Activated CD8-positive, alpha-beta T cell treated with anti-CD3 and anti-CD28 coated beads, Interleukin-2, amount 10 ng/mL, durations not matched to agents 7 days and 5 days (primary cell): ENCODE measurements at regions not wholly inside any gene's neighbourhood (a gene's known extent, or its start where the extent isn't known, plus 50 kb on each side); places are given as distances from the start of the nearest gene placed in this dataset.

ENCODE experiments used
- ATAC-seq: fragments of 150-1000 bp; cut with Tn5 transposase; one replicate; pipeline ENCODE4 v1.10.0; 2021; ENCODE audit warnings: moderate library complexity
- CTCF ChIA-PET: fragments of 350-600 bp; sonication (Branson Sonifier 250); formaldehyde crosslinking; loops from one replicate; lab custom pipeline; 2021; ENCODE audit warnings: antibody characterized with exemption; lab: Charles Lee
- POLR2A ChIA-PET: fragments of 350-600 bp; sonication (Branson Sonifier 250); formaldehyde crosslinking; loops from one replicate; lab custom pipeline; 2021; ENCODE audit warnings: antibody characterized with exemption; lab: Charles Lee
- DNase-seq: peaks from one replicate; pipeline ENCODE4 v3.0.0-alpha.2; 2020
- H3K27ac Mint-ChIP-seq: one replicate; pipeline ENCODE4 v1.8.0; 2021; ENCODE audit warnings: mild to moderate bottlenecking, mixed read lengths
- H3K27me3 Mint-ChIP-seq: one replicate; pipeline ENCODE4 v1.8.0; 2021; ENCODE audit warnings: low read depth, mixed read lengths
- H3K36me3 Mint-ChIP-seq: one replicate; pipeline ENCODE4 v1.8.0; 2021; ENCODE audit warnings: low read depth, mixed read lengths
- H3K4me1 Mint-ChIP-seq: one replicate; pipeline ENCODE4 v1.8.0; 2021; ENCODE audit warnings: low read depth, mixed read lengths
- H3K4me3 Mint-ChIP-seq: one replicate; pipeline ENCODE4 v1.8.0; 2021; ENCODE audit warnings: mild to moderate bottlenecking, mixed read lengths
- H3K9me3 Mint-ChIP-seq: one replicate; pipeline ENCODE4 v1.8.0; 2022; ENCODE audit warnings: mixed read lengths; ENCODE audit not compliant: insufficient read depth

DNA sequence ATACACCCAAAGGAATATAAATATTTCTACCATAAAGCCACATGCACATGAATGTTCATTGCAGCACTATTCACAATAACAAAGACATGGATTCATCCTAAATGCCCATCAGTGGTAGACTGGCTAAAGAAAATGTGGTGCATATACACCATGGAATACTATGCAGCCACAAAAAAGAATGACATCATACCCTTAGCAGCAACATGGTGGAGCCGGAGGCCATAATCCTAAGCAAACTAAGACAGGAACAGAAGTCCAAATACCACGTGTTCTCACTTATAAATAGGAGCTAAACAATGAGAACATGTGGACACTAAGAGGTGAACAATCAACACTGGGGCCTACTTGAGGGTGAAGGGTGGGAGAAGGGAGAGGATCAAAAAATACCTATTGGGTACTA lies 198.5 kb downstream of the BMP4 start:
- Mint-ChIP-seq H3K36me3 (no peaks in the 10 kb centered on the region), H3K4me3 (no peak overlapping the region)
- no peak for ATAC-seq

GRCh38 chr14:53757732-53758131 lies 198.9 kb downstream of the BMP4 start:
- H3K4me1 Mint-ChIP-seq, result no peaks in the 10 kb centered on the region
- no peak for DNase-seq
- H3K4me3 Mint-ChIP-seq, result no peak overlapping the region
- ChIA-PET POLR2A (no interaction called here), CTCF (no interaction called here)
- no peaks in the 10 kb centered on the region for H3K36me3 Mint-ChIP-seq
- no peaks in the 10 kb centered on the region for H3K9me3 Mint-ChIP-seq
- ATAC-seq, result no peak
- no peak overlapping the region for H3K27ac Mint-ChIP-seq
- H3K27me3 Mint-ChIP-seq, result no peaks in the 10 kb centered on the region

More for the DNA sequence above, 198.5 kb downstream of the BMP4 start:
- H3K9me3 Mint-ChIP-seq, result no peaks in the 10 kb centered on the region
- no peak overlapping the region for H3K27ac Mint-ChIP-seq
- ChIA-PET CTCF (no interaction called here), POLR2A (no interaction called here)
- no peaks in the 10 kb centered on the region for H3K27me3 Mint-ChIP-seq
- DNase-seq, result no peak
- H3K4me1 Mint-ChIP-seq, result no peaks in the 10 kb centered on the region

- no peak for ATAC-seq
- Mint-ChIP-seq H3K9me3 (no peaks in the 10 kb centered on the region), H3K4me3 (no peak overlapping the region), H3K27me3 (no peaks in the 10 kb centered on the region), H3K36me3 (no peaks in the 10 kb centered on the region), H3K4me1 (no peaks in the 10 kb centered on the region), H3K27ac (no peak overlapping the region)
- POLR2A ChIA-PET, result no interaction called here
- CTCF ChIA-PET, result no interaction called here
- no peak for DNase-seq
These were observed 205.0 kb downstream of the BMP4 start for GRCh38 chr14:53751650-53752049.

- H3K4me1 Mint-ChIP-seq, result no peaks in the 10 kb centered on the region
- ATAC-seq, result no peak
- CTCF ChIA-PET, result no interaction called here
These were observed 207.9 kb downstream of the BMP4 start for GRCh38 chr14:53748691-53749090.

DNA sequence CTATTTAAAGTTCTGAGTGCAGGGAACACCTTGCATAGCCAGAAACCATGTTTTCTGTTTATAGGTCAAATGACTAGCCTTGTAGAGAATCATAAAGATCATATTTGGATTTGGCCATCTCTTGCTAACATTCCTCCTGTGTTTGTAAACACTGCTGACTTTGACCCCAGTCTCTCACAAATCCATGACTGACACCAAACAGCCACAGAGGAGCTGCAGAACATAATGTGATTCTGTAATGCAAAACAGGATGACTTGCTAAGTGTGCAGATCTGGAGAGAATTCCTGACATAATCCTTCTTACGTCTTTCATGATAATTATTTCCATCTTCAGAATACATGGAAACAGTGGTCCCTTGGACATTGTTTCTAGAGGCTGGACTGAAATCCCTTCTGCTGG lies 211.8 kb downstream of the BMP4 start:
- Mint-ChIP-seq H3K36me3 (no peaks in the 10 kb centered on the region), H3K27me3 (no peaks in the 10 kb centered on the region), H3K4me1 (no peaks in the 10 kb centered on the region), H3K27ac (no peak overlapping the region), H3K9me3 (no peaks in the 10 kb centered on the region), H3K4me3 (no peak overlapping the region)
- CTCF ChIA-PET, result interaction anchor here (0.9 kb wide), 1 partner anchor 584 kb away, joined by 3 read pairs; no protein-coding TSS in a partner anchor
- no peak for ATAC-seq
- no peak for DNase-seq
- POLR2A ChIA-PET, result no interaction called here

More at GRCh38 chr14:53748691-53749090, 207.9 kb downstream of the BMP4 start:
- Mint-ChIP-seq H3K27ac (no peak overlapping the region), H3K36me3 (no peaks in the 10 kb centered on the region), H3K27me3 (no peaks in the 10 kb centered on the region), H3K4me3 (no peak overlapping the region), H3K9me3 (no peaks in the 10 kb centered on the region)
- POLR2A ChIA-PET, result no interaction called here
- DNase-seq, result no peak

DNA sequence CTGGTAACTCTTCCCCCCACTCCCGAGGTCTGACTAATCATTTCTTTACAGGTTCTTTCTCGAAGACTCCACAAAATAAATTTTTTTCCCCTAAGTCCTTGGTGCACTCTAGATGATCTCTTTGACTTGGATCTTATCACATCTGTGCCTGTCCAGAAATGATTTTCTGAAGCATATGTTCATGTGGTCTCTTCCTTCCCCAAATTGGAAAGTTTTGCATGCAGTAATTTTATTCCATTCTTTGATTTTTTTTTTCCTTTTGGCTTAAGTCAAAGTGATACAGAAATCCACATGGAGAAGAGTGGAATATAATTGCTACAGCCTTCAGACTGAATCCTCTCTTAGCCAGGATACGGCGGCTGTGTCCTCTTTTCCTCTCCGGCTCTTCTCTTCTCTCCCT lies 213.3 kb downstream of the BMP4 start:
- ChIA-PET POLR2A (no interaction called here), CTCF (no interaction called here)
- Mint-ChIP-seq H3K36me3 (no peaks in the 10 kb centered on the region), H3K4me3 (no peak overlapping the region), H3K27ac (no peak overlapping the region), H3K9me3 (no peaks in the 10 kb centered on the region), H3K27me3 (no peaks in the 10 kb centered on the region), H3K4me1 (no peaks in the 10 kb centered on the region)
- DNase-seq, result no peak
- ATAC-seq, result no peak

DNA sequence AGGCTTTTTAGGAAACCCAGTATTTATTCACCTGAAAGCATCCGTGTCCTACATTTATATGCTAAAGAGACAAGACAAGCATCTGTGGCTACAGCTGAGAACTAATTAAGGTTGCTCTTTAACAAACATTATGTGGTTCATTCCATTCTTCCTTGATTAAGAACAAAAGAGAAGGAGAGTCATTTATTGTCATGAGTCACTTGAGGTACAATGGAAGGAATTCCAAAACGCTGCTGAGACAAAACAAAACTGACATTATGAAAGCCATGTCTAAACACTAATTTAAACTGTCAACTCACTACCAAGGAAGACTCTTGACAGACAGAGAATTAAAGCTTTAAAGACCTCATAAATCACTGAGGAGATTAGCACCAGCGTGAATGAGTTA lies 214.4 kb downstream of the BMP4 start:
- Mint-ChIP-seq H3K36me3 (no peaks in the 10 kb centered on the region), H3K27me3 (no peaks in the 10 kb centered on the region), H3K9me3 (no peaks in the 10 kb centered on the region), H3K4me1 (no peaks in the 10 kb centered on the region), H3K27ac (no peak overlapping the region), H3K4me3 (no peak overlapping the region)
- CTCF ChIA-PET, result no interaction called here
- POLR2A ChIA-PET, result no interaction called here
- DNase-seq (no peak), ATAC-seq (no peak)

GRCh38 chr14:53741479-53742232 lies 215.0 kb downstream of the BMP4 start:
- Mint-ChIP-seq H3K36me3 (no peaks in the 10 kb centered on the region), H3K9me3 (no peaks in the 10 kb centered on the region), H3K4me3 (no peak overlapping the region), H3K27ac (no peak overlapping the region), H3K27me3 (no peaks in the 10 kb centered on the region), H3K4me1 (no peaks in the 10 kb centered on the region)
- ChIA-PET POLR2A (no interaction called here), CTCF (no interaction called here)
- DNase-seq (no peak), ATAC-seq (no peak)

- Mint-ChIP-seq H3K36me3 (no peaks in the 10 kb centered on the region), H3K4me3 (no peak overlapping the region), H3K9me3 (no peaks in the 10 kb centered on the region), H3K4me1 (no peaks in the 10 kb centered on the region), H3K27me3 (no peaks in the 10 kb centered on the region), H3K27ac (no peak overlapping the region)
- DNase-seq (no peak), ATAC-seq (no peak)
- ChIA-PET POLR2A (no interaction called here), CTCF (no interaction called here)
These were observed 216.1 kb downstream of the BMP4 start for GRCh38 chr14:53740570-53740969.

GRCh38 chr14:53735916-53736315 lies 220.7 kb downstream of the BMP4 start:
- POLR2A ChIA-PET, result no interaction called here
- Mint-ChIP-seq H3K4me1 (no peaks in the 10 kb centered on the region), H3K36me3 (no peaks in the 10 kb centered on the region), H3K4me3 (no peak overlapping the region), H3K27ac (no peak overlapping the region), H3K9me3 (no peaks in the 10 kb centered on the region), H3K27me3 (no peaks in the 10 kb centered on the region)
- no peak for DNase-seq
- no peak for ATAC-seq
- CTCF ChIA-PET, result no interaction called here

DNA sequence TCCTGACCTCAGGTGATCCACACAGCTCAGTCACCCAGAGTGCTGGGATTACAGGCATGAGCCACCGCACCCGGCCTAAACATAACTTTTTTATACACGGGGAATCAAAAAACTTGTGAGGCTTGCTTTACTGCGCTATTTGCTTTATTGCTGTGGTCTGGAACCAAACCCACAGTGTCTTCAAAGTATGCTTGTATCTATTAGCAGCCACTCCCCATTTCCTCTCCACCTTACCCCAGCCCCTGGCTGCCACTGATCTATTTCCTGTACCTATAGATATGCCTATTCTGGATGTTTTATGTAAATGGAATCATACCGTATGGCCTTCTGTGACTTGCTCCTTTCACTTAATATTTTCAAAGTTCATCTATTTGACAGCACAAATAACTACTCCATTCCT lies 233.4 kb downstream of the BMP4 start:
- CTCF ChIA-PET, result no interaction called here
- H3K9me3 Mint-ChIP-seq, result no peaks in the 10 kb centered on the region
- no peaks in the 10 kb centered on the region for H3K27me3 Mint-ChIP-seq
- ATAC-seq, result no peak
- POLR2A ChIA-PET, result no interaction called here
- no peak for DNase-seq
- H3K36me3 Mint-ChIP-seq, result no peaks in the 10 kb centered on the region
- no peak overlapping the region for H3K4me3 Mint-ChIP-seq
- H3K4me1 Mint-ChIP-seq, result no peaks in the 10 kb centered on the region
- no peak overlapping the region for H3K27ac Mint-ChIP-seq

- Mint-ChIP-seq H3K27ac (no peak overlapping the region), H3K27me3 (no peaks in the 10 kb centered on the region), H3K4me1 (no peaks in the 10 kb centered on the region), H3K9me3 (no peaks in the 10 kb centered on the region), H3K4me3 (no peak overlapping the region), H3K36me3 (no peaks in the 10 kb centered on the region)
- ATAC-seq (no peak), DNase-seq (no peak)
- CTCF ChIA-PET, result no interaction called here
- POLR2A ChIA-PET, result no interaction called here
These were observed 237.1 kb downstream of the BMP4 start for GRCh38 chr14:53719536-53719935.

- POLR2A ChIA-PET, result no interaction called here
- no peak overlapping the region for H3K27ac Mint-ChIP-seq
- no peaks in the 10 kb centered on the region for H3K36me3 Mint-ChIP-seq
- no peak for ATAC-seq
- no peaks in the 10 kb centered on the region for H3K9me3 Mint-ChIP-seq
- CTCF ChIA-PET, result no interaction called here
- DNase-seq, result no peak
- H3K4me3 Mint-ChIP-seq, result no peak overlapping the region
- H3K27me3 Mint-ChIP-seq, result no peaks in the 10 kb centered on the region
- H3K4me1 Mint-ChIP-seq, result no peaks in the 10 kb centered on the region
These were observed 240.0 kb downstream of the BMP4 start for GRCh38 chr14:53716578-53716977.
